ENCODE measurements at regions not wholly inside any gene's neighbourhood (a gene's known extent, or its start where the extent isn't known, plus 50 kb on each side); places are given as distances from the start of the nearest gene placed in this dataset.
"Not testable (repeated sequence)": the region's sequence is repeated elsewhere in the genome, so short reads cannot be mapped to it uniquely, and the experiment has no call there.

- DNase-seq (ENCODE audit: low read depth in 1 of 2, low spot score in 1 of 2) = no peak
Measured at GRCh38 chr5:174462129-174462528, 262.3 kb upstream of the MSX2 start.

GRCh38 chr5:174464504-174465165 lies 259.7 kb upstream of the MSX2 start:
- no peak for DNase-seq (ENCODE audit: low read depth in 1 of 2, low spot score in 1 of 2)

- DNase-seq (ENCODE audit: low read depth in 1 of 2, low spot score in 1 of 2) = not testable (repeated sequence)
Measured at GRCh38 chr5:174471528-174471927, 252.9 kb upstream of the MSX2 start.

- no peak for DNase-seq (ENCODE audit: low read depth in 1 of 2, low spot score in 1 of 2)
Measured at GRCh38 chr5:174472956-174473355, 251.4 kb upstream of the MSX2 start.

GRCh38 chr5:174476001-174476400 lies 248.4 kb upstream of the MSX2 start:
- DNase-seq (ENCODE audit: low read depth in 1 of 2, low spot score in 1 of 2) = not testable (repeated sequence)

GRCh38 chr5:174479325-174479724 lies 245.1 kb upstream of the MSX2 start:
- no peak for DNase-seq (ENCODE audit: low read depth in 1 of 2, low spot score in 1 of 2)

- no peak for DNase-seq (ENCODE audit: low read depth in 1 of 2, low spot score in 1 of 2)
Measured at GRCh38 chr5:174481737-174482136, 242.6 kb upstream of the MSX2 start.

- DNase-seq (ENCODE audit: low read depth in 1 of 2, low spot score in 1 of 2) = no peak
Measured at GRCh38 chr5:174482607-174483024, 241.8 kb upstream of the MSX2 start.

GRCh38 chr5:174483411-174483810 lies 241.0 kb upstream of the MSX2 start:
- DNase-seq (ENCODE audit: low read depth in 1 of 2, low spot score in 1 of 2) = no peak

- no peak for DNase-seq (ENCODE audit: low read depth in 1 of 2, low spot score in 1 of 2)
Measured at GRCh38 chr5:174489215-174489614, 235.2 kb upstream of the MSX2 start.

- no peak for DNase-seq (ENCODE audit: low read depth in 1 of 2, low spot score in 1 of 2)
Measured at GRCh38 chr5:174489920-174490597, 234.3 kb upstream of the MSX2 start.

- DNase-seq (ENCODE audit: low read depth in 1 of 2, low spot score in 1 of 2) = no peak
Measured at GRCh38 chr5:174490728-174491127, 233.7 kb upstream of the MSX2 start.

- no peak for DNase-seq (ENCODE audit: low read depth in 1 of 2, low spot score in 1 of 2)
Measured at GRCh38 chr5:174491265-174491664, 233.1 kb upstream of the MSX2 start.

- DNase-seq (ENCODE audit: low read depth in 1 of 2, low spot score in 1 of 2) = no peak
Measured at GRCh38 chr5:174491761-174492350, 232.5 kb upstream of the MSX2 start.

GRCh38 chr5:174493530-174493929 lies 230.9 kb upstream of the MSX2 start:
- no peak for DNase-seq (ENCODE audit: low read depth in 1 of 2, low spot score in 1 of 2)

GRCh38 chr5:174497939-174498338 lies 226.4 kb upstream of the MSX2 start:
- not testable (repeated sequence) for DNase-seq (ENCODE audit: low read depth in 1 of 2, low spot score in 1 of 2)

GRCh38 chr5:174498575-174498974 lies 225.8 kb upstream of the MSX2 start:
- DNase-seq (ENCODE audit: low read depth in 1 of 2, low spot score in 1 of 2) = not testable (repeated sequence)

- no peak for DNase-seq (ENCODE audit: low read depth in 1 of 2, low spot score in 1 of 2)
Measured at GRCh38 chr5:174500636-174501035, 223.7 kb upstream of the MSX2 start.

- no peak for DNase-seq (ENCODE audit: low read depth in 1 of 2, low spot score in 1 of 2)
Measured at GRCh38 chr5:174501461-174502069, 222.8 kb upstream of the MSX2 start.

- DNase-seq (ENCODE audit: low read depth in 1 of 2, low spot score in 1 of 2) = no peak
Measured at GRCh38 chr5:174503086-174503460, 221.3 kb upstream of the MSX2 start.

GRCh38 chr5:174503461-174504265 lies 220.7 kb upstream of the MSX2 start:
- no peak for DNase-seq (ENCODE audit: low read depth in 1 of 2, low spot score in 1 of 2)

Data from activated T-helper 1 cell treated with anti-CD3 and anti-CD28 coated beads, Interleukin-2, amount 50 U/mL, for 16 hours (primary cell).